Gastroesophageal sphincter (tissue), 4 donors: ENCODE measurements at regions not wholly inside any gene's neighbourhood (a gene's known extent, or its start where the extent isn't known, plus 50 kb on each side); places are given as distances from the start of the nearest gene placed in this dataset.

Experiments used
- ATAC-seq: fragments of 150-250 bp; one replicate; pipeline ENCODE4 v1.9.1; 2016; ENCODE audit warnings: mild to moderate bottlenecking, moderate library complexity
- H3K27ac ChIP-seq, 4 donors: fragments of 200-600 bp; sonication (generic) in 3 of 4; 1 replicate in 3 of 4; 2 replicates in 1 of 4; pipeline ENCODE4 v1.5.1; 2016 to 2019
- H3K27me3 ChIP-seq: fragments of 200-600 bp; sonication (generic); one replicate; pipeline ENCODE4 v1.5.1; 2019
- H3K36me3 ChIP-seq, 2 donors: fragments of 200-600 bp; sonication (generic); one replicate each; pipeline ENCODE4 v1.5.1; 2019; ENCODE audit warnings: control low read depth in 1 of 2
- H3K4me1 ChIP-seq, 3 donors: fragments of 200-600 bp; sonication (generic); 1 replicate in 2 of 3; 2 replicates in 1 of 3; pipeline ENCODE4 v1.5.1; 2016 to 2019; ENCODE audit warnings: control low read depth in 2 of 3
- H3K4me3 ChIP-seq, 2 donors: fragments of 200-600 bp; sonication (generic); one replicate each; pipeline ENCODE4 v1.5.1; 2019; ENCODE audit warnings: mild to moderate bottlenecking in 1 of 2, moderate library complexity in 1 of 2
- H3K9me3 ChIP-seq, 3 donors: fragments of 200-600 bp; sonication (generic); one replicate each; pipeline ENCODE4 v1.5.1; 2017 to 2019; ENCODE audit warnings: control low read depth in 2 of 3
- EP300 ChIP-seq: sonication (generic); formaldehyde crosslinking; IDR thresholded peaks from one replicate; pipeline ENCODE4 v1.6.1; 2017; ENCODE audit warnings: antibody characterized with exemption, mild to moderate bottlenecking
- POLR2A ChIP-seq, 2 donors: fragments of 450-650 bp; IDR thresholded peaks; one replicate each; pipeline ENCODE4 v1.6.1; 2017; ENCODE audit warnings: antibody characterized with exemption in 2 of 2, mild to moderate bottlenecking in 2 of 2, moderate library complexity in 1 of 2
- POLR2AphosphoS5 ChIP-seq: sonication (generic); formaldehyde crosslinking; IDR thresholded peaks from one replicate; pipeline ENCODE4 v1.6.1; 2017; ENCODE audit warnings: antibody characterized with exemption
- WGBS, 2 donors: methylation state at CpG; one replicate each; pipeline ENCODE4 v1.1.5; 2018; ENCODE audit warnings: low coverage in 1 of 2; 5-methylcytosine and 5-hydroxymethylcytosine counted together
- TF ChIP-seq, protein P1 (sequence below), 4 experiments: fragments of 200-600 bp in 2 of 4; fragments of 450-650 bp in 2 of 4; sonication (generic) in 1 of 4; IDR thresholded peaks; one replicate each; pipeline ENCODE4 v1.5.1; 2017 to 2019; ENCODE audit warnings: antibody characterized with exemption in 4 of 4, mild to moderate bottlenecking in 2 of 4, moderate library complexity in 2 of 4

DNA sequence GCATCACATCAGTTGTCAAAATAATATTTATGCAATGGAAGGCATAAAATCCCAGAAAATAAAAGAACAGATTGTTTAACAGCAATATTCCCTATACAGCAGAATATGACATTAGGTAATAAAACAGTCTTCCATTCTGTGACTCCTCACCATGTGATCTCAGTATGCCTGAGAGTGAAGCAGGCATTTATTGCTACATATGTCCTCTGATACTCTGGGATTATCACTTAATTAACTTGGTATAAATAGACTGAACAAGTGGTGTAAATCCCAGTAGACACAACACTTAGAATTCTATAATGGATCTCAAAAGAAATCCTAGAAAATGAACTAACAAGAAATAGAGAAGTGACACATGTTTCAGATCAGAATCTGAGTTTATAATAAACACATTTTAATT, 841.3 kb downstream of the PDHA2 start:
- Histone ChIP-seq H3K36me3 (no peaks in the 10 kb centered on the region), H3K4me1 (no peaks in the 10 kb centered on the region), H3K27me3 (no peaks in the 10 kb centered on the region), H3K27ac (no peak overlapping the region), H3K9me3 (no peaks in the 10 kb centered on the region), H3K4me3 (no peak overlapping the region)
- no peak for ATAC-seq
- TF ChIP-seq POLR2AphosphoS5 (no peak), POLR2A (IDR thresholded peaks at IDR 0.05) (no peak), EP300 (no peak)
- TF ChIP-seq, protein P1, sequence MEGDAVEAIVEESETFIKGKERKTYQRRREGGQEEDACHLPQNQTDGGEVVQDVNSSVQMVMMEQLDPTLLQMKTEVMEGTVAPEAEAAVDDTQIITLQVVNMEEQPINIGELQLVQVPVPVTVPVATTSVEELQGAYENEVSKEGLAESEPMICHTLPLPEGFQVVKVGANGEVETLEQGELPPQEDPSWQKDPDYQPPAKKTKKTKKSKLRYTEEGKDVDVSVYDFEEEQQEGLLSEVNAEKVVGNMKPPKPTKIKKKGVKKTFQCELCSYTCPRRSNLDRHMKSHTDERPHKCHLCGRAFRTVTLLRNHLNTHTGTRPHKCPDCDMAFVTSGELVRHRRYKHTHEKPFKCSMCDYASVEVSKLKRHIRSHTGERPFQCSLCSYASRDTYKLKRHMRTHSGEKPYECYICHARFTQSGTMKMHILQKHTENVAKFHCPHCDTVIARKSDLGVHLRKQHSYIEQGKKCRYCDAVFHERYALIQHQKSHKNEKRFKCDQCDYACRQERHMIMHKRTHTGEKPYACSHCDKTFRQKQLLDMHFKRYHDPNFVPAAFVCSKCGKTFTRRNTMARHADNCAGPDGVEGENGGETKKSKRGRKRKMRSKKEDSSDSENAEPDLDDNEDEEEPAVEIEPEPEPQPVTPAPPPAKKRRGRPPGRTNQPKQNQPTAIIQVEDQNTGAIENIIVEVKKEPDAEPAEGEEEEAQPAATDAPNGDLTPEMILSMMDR (IDR thresholded peaks at IDR 0.05): no peak

DNA sequence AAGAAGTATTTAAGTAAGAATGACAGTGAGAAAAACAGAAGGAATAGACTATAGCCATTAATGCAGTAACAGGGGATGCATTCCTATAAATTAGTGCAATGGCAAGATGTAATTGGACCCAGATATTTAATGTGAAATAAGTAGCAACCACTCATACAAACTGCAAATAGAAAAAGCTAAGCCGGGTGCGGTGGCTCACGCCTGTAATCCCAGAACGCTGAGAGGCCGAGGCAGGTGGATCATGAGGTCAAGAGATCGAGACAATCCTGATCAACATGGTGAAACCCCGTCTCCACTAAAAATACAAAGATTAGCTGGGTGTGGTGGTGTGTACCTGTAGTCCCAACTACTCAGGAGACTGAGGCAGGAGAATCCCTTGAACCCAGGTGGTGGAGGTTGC, 845.8 kb downstream of the PDHA2 start:
- TF ChIP-seq POLR2AphosphoS5 (no peak), EP300 (no peak), POLR2A (IDR thresholded peaks at IDR 0.05) (no peak)
- TF ChIP-seq, protein P1 (IDR thresholded peaks at IDR 0.05): no peak
- no peaks in the 10 kb centered on the region for H3K4me1 ChIP-seq
- H3K27ac ChIP-seq: no peak overlapping the region
- no peaks in the 10 kb centered on the region for H3K9me3 ChIP-seq
- 84% methylated on average over 7 of the region's 7 CpGs; no CpG with 5 or more reads in 1 of the 2 donors for WGBS, 2 donors
- no peaks in the 10 kb centered on the region for H3K27me3 ChIP-seq
- no peaks in the 10 kb centered on the region for H3K36me3 ChIP-seq
- H3K4me3 ChIP-seq: no peak overlapping the region
- ATAC-seq: no peak

DNA sequence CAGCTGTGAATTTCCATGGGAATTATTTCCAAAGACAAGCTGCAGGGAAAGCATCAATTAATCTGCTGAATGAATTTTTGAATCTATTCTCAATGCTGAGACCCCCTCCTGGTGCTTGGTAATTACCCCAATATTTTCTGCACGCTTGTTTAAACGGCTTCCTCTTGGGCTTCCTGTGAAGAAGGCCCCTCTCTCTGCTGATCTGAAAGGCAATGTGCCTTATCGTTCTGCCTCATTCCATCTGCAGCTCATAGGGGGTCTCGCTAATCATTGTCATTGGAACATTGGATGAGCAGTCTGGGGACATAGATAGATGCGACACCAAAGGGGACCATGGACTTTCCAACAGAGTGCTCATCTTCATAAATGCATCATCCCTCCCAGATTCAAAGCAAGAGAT, 851.6 kb downstream of the PDHA2 start:
- ATAC-seq: no peak
- no peaks in the 10 kb centered on the region for H3K9me3 ChIP-seq
- H3K27me3 ChIP-seq: no peaks in the 10 kb centered on the region
- WGBS, 2 donors: 100% methylated on average over 1 of the region's 5 CpGs; no CpG with 5 or more reads in 1 of the 2 donors
- H3K27ac ChIP-seq: no peak overlapping the region
- H3K4me3 ChIP-seq: no peak overlapping the region
- H3K4me1 ChIP-seq: no peaks in the 10 kb centered on the region
- TF ChIP-seq EP300: no peak
- TF ChIP-seq POLR2A (IDR thresholded peaks at IDR 0.05): no peak
- H3K36me3 ChIP-seq: no peaks in the 10 kb centered on the region

DNA sequence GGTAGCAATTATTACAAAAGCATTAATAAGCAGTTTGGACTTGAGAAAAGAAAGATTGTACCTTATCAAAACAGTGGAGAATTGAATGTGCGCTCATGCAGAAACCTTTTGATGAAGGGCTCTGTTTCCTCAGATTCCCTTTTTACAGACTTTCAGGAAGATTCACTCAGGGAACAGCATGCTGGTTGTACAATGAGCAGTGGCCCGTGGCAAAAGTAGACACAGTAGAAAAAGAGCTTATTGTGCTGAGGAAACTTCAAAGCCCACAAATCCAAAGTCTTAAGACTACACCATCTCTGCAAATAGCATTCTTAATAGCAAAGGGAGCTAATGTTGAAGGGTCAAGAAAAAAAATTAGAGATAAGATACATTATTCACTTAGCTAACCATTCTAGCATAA, 858.9 kb downstream of the PDHA2 start:
- no peak for ATAC-seq
- H3K27me3 ChIP-seq: no peaks in the 10 kb centered on the region
- H3K27ac ChIP-seq: no peak overlapping the region
- H3K4me3 ChIP-seq: no peak overlapping the region
- no peaks in the 10 kb centered on the region for H3K4me1 ChIP-seq
- 52 to 80% methylated on average over 2 of the region's 2 CpGs for WGBS, 2 donors
- H3K36me3 ChIP-seq: no peaks in the 10 kb centered on the region
- TF ChIP-seq POLR2A (IDR thresholded peaks at IDR 0.05): no peak
- TF ChIP-seq, protein P1 (IDR thresholded peaks at IDR 0.05): no peak
- no peaks in the 10 kb centered on the region for H3K9me3 ChIP-seq

DNA sequence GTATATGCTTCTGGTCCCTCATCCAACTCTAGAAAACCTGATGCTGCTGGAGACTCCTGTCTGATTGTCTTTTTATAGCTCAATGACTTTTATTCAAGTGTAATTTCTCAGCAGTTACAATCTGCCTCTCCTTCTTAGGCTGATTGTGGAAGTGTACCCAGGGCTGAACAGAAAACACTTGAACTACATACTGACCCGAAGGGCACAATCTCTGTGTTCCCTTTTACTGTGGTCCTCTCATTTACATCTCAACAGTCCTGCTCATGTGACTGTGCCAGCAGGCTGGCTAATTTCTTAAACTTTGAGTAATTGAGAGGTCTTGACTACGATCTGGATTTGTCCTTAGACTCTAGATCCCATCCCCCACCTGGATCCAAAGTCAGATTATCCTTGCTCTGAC, 863.4 kb downstream of the PDHA2 start:
- no peak for ATAC-seq
- Histone ChIP-seq H3K36me3 (no peaks in the 10 kb centered on the region), H3K9me3 (no peaks in the 10 kb centered on the region), H3K4me1 (no peaks in the 10 kb centered on the region), H3K4me3 (no peak overlapping the region), H3K27ac (no peak overlapping the region), H3K27me3 (no peaks in the 10 kb centered on the region)
- WGBS, 2 donors: 50 to 71% methylated on average over 2 of the region's 2 CpGs
- TF ChIP-seq POLR2A (IDR thresholded peaks at IDR 0.05): no peak
- no peak for TF ChIP-seq POLR2AphosphoS5
- TF ChIP-seq EP300: no peak
- TF ChIP-seq, protein P1 (IDR thresholded peaks at IDR 0.05): no peak

DNA sequence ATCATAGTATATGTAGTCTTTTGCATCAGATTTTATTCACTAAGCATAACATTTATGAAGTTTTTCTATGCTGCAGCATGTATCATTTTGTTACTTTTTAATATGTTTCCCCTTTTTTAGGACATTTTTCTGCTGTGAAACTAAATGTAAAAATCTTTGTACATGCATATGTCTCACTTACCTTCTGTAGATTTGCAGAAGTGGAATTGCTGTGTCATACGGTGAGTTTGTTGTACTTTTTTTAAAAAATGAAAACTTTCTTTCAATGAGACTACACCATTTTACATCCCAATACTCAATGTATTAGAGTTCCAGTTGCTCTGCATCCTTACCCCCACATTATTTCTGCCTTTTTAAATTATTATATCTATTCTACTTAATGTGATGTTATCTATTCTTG, 868.9 kb downstream of the PDHA2 start:
- no peaks in the 10 kb centered on the region for H3K36me3 ChIP-seq
- no peak for ATAC-seq
- 83 to 100% methylated on average over 1 of the region's 1 CpG for WGBS, 2 donors
- no peak overlapping the region for H3K27ac ChIP-seq
- no peaks in the 10 kb centered on the region for H3K4me1 ChIP-seq
- no peaks in the 10 kb centered on the region for H3K27me3 ChIP-seq
- H3K9me3 ChIP-seq: no peaks in the 10 kb centered on the region
- TF ChIP-seq EP300 (no peak), POLR2A (IDR thresholded peaks at IDR 0.05) (no peak), POLR2AphosphoS5 (no peak)
- TF ChIP-seq, protein P1 (IDR thresholded peaks at IDR 0.05): no peak
- H3K4me3 ChIP-seq: no peak overlapping the region
